GM21447 (cell line): ENCODE measurements at regions not wholly inside any gene's neighbourhood (a gene's known extent, or its start where the extent isn't known, plus 50 kb on each side); places are given as distances from the start of the nearest gene placed in this dataset.

Experiments
- ATAC-seq: cut with Tn5 transposase; IDR thresholded peaks from one replicate; pipeline ENCODE4 v1.9.1; 2021; ENCODE audit not compliant: unreplicated experiment

- no peak for ATAC-seq
These were observed 2160.4 kb downstream of the MAT2B start for GRCh38 chr5:165665735-165666400.

GRCh38 chr5:165673499-165673898 is 2168.1 kb downstream of the MAT2B start:
- no peak for ATAC-seq

GRCh38 chr5:165695796-165696195 is 2190.4 kb downstream of the MAT2B start:
- no peak for ATAC-seq

DNA sequence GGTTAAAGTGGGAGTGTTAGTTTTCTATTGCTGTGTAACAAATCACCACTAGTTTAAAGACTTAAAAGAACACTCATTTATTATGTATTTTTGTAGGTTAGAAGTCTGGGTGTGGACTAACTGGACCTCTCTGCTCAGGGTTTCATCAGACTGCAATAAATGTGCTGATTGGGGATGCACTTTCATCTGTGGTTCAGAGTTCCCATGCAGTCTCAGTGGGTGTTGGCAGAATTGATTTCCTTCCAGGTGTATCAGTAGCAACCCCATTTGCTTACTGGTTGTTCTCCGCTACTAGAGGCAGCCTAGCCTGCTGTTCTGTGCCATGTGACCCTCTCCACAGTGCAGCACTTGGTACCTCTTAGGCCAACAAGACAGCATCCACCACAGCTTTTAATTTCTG is 2200.5 kb downstream of the MAT2B start:
- ATAC-seq: no peak

GRCh38 chr5:165712011-165712410 is 2206.6 kb downstream of the MAT2B start:
- ATAC-seq: no peak

DNA sequence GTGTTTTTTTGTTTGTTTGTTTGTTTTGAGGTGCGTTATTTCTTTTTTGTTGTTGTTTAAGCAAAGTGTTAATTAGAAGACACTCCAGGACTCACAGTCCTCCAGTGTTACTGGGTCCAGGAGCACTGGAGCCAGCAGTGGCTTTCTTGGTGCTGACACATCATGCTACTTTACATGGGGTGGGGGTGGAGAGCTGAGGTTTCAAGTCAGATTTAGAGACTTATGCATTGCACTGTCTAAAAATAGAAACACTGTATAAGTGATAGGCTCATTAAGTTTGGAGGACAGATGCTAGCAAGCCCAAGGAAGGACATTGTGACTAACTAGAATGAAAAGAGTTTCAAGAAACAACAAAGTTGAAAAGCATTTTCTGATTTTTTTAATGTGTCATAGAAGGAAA is 2209.2 kb downstream of the MAT2B start:
- ATAC-seq: no peak

DNA sequence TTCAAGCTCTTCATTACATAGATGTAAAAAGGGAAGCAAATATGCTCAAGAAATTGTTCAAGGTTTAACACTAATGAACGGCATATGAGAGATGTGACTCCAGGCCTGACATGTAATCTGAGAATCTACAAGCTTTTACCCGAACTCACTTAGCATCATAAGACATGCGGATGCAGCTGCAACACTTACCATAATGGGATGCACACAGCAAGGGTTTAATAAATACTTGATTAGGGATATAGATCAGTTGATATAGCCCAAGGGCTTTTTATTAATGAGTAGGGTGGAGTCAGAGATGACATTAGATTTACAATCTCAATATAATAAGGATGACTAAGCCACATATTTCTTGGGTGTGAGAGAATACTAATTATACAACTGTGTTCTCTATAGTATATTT is 2215.5 kb downstream of the MAT2B start:
- ATAC-seq: no peak

GRCh38 chr5:165722401-165722800 is 2217.0 kb downstream of the MAT2B start:
- no peak for ATAC-seq

- no peak for ATAC-seq
These were observed 2218.5 kb downstream of the MAT2B start for GRCh38 chr5:165723931-165724330.

GRCh38 chr5:165728425-165728824 is 2223.0 kb downstream of the MAT2B start:
- no peak for ATAC-seq

- ATAC-seq: no peak
These were observed 2230.0 kb downstream of the MAT2B start for GRCh38 chr5:165735388-165735787.

- no peak for ATAC-seq
These were observed 2233.8 kb downstream of the MAT2B start for GRCh38 chr5:165739079-165739741.

- ATAC-seq: no peak
These were observed 2252.4 kb downstream of the MAT2B start for GRCh38 chr5:165757791-165758190.

GRCh38 chr5:165775111-165775510 is 2269.7 kb downstream of the MAT2B start:
- ATAC-seq: no peak

GRCh38 chr5:165779505-165779904 is 2274.1 kb downstream of the MAT2B start:
- no peak for ATAC-seq

DNA sequence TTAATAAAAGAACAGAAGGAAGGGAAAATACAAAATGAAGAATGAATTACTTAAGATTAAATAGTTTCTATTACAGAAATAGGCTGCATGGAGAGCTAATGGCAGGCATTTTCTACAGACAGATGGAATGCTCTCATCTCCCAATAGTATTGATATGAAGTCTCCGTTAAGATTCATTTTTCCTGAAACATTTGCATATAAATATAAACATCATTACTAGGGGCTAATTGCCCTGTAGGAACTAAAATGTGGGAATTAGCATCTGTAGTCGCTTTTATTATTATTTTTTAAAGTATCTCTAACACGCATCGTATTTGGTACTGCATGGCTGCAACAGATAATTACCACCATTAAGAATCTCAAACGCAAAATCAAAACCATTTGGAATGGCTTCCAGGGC is 2275.5 kb downstream of the MAT2B start:
- ATAC-seq: no peak

DNA sequence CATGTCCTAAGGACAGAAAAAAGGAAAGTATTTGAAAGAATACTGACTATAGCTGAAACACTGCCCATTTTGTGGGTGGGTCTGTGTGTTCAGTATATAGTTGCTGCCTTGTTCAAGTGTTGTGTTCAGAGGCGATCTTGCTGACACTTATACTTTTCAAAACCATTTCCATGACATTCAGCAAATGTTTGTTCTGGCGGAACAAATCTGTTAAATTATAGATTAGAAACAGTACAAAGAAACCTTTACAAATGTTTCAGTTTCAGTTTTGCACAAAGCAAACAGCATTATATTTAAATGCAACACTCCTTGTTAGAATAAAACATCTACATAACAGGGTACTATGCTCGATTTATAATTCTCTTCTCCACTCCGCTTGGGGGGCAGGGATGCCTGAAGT is 2276.3 kb downstream of the MAT2B start:
- ATAC-seq: no peak

- no peak for ATAC-seq
These were observed 2277.6 kb downstream of the MAT2B start for GRCh38 chr5:165783024-165783423.

DNA sequence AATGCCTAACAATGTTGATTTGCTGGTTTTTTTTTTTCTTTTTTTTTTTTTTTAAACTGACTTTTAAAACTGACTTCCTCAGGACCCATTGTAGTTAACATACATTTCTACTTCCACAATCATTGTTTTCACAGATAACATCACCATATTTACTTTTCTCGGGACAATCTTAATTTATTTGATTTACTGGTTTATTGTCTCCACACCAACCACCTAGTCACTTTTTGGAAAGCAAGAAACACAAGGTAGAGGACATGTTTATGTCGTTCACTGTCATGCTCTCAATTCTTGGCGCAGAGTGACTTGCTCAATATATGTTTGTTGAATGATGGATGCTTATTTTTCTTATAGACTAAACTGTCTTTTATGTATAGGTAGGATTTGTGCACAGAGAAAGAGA is 2280.7 kb downstream of the MAT2B start:
- ATAC-seq: no peak

DNA sequence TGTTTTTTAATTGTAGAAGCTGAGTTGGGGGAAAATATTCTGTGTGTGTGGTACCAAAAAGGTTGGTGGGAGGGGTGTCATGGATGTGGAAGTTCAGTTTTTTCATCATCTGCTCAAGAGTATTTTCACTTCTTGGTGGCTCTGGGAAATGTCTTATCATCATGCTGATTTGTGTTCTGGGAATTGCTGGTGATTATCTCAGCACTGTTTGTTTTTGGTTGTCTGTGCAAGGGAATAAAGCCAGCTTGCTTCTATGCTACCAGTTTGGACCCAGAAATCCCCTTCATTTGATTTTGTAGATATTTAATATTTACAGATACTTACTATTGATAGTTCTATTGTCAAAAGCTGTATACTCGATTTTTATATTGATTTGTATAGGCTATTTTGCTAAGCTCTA is 2289.7 kb downstream of the MAT2B start:
- no peak for ATAC-seq

- ATAC-seq: no peak
These were observed 2300.3 kb downstream of the MAT2B start for GRCh38 chr5:165805756-165806155.

GRCh38 chr5:165808335-165808734 is 2302.9 kb downstream of the MAT2B start:
- no peak for ATAC-seq

DNA sequence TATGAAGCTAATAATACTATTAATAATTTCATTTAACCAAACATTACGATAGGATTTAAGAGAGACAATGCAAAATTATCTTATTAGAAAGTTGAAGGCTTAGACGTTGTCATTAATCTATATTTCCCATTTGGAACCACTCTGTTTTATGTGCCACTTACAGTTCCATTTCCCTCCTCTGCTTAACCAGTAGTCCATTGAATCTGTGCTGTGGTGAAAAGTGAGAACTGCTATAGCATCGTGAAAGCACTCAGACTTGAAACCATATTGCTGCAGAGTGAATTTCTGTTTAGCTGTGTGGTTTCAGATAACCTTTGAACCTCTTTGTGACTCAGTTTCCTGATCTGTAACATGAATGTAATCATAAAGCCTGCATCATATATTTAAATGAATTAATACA is 2304.5 kb downstream of the MAT2B start:
- no peak for ATAC-seq
